ENCODE measurements at regions not wholly inside any gene's neighbourhood (a gene's known extent, or its start where the extent isn't known, plus 50 kb on each side); places are given as distances from the start of the nearest gene placed in this dataset.
A peak's percentile ranks its signal among the peaks of the same experiment; 100 is the strongest.

GRCh38 chr10:31166606-31167005 lies 134.9 kb upstream of the ZNF438 start:
- no peak for TF ChIP-seq EZH2 (IDR thresholded peaks at IDR 0.05; ENCODE audit: insufficient read depth, low read length)
- TF ChIP-seq, protein P1, sequence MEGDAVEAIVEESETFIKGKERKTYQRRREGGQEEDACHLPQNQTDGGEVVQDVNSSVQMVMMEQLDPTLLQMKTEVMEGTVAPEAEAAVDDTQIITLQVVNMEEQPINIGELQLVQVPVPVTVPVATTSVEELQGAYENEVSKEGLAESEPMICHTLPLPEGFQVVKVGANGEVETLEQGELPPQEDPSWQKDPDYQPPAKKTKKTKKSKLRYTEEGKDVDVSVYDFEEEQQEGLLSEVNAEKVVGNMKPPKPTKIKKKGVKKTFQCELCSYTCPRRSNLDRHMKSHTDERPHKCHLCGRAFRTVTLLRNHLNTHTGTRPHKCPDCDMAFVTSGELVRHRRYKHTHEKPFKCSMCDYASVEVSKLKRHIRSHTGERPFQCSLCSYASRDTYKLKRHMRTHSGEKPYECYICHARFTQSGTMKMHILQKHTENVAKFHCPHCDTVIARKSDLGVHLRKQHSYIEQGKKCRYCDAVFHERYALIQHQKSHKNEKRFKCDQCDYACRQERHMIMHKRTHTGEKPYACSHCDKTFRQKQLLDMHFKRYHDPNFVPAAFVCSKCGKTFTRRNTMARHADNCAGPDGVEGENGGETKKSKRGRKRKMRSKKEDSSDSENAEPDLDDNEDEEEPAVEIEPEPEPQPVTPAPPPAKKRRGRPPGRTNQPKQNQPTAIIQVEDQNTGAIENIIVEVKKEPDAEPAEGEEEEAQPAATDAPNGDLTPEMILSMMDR (IDR thresholded peaks at IDR 0.05; ENCODE audit: insufficient read depth, low read depth, low read length): no peak
- Histone ChIP-seq H3K27me3 (ENCODE audit: insufficient read depth, low read length) (no peaks in the 10 kb centered on the region), H3K4me1 (ENCODE audit: insufficient read depth, low read length) (no peaks in the 10 kb centered on the region), H3K4me2 (ENCODE audit: low read length) (no peak overlapping the region), H3K36me3 (ENCODE audit: insufficient read depth, low read length) (no peaks in the 10 kb centered on the region), H3K27ac (ENCODE audit: low read depth, low read length) (no peak overlapping the region), H2AFZ (ENCODE audit: low read depth, low read length) (no peak overlapping the region), H3K9me3 (ENCODE audit: insufficient read depth, low read depth, low read length) (peaks cover 3% of the 10 kb centered on the region), H3K79me2 (ENCODE audit: insufficient read depth, low read length) (no peaks in the 10 kb centered on the region), H4K20me1 (ENCODE audit: insufficient read depth, low read length) (no peaks in the 10 kb centered on the region), H3K9ac (ENCODE audit: low read length) (no peak overlapping the region), H3K4me3 (ENCODE audit: insufficient read depth, low read depth, low read length) (no peak overlapping the region)
- Mint-ChIP-seq H3K36me3 (ENCODE audit: low read depth, unreplicated experiment) (no peaks in the 10 kb centered on the region), H3K4me3 (ENCODE audit: unreplicated experiment) (no peak overlapping the region), H3K27me3 (ENCODE audit: low read depth, unreplicated experiment) (no peaks in the 10 kb centered on the region), H3K4me1 (ENCODE audit: low read depth, unreplicated experiment) (peaks cover 2% of the 10 kb centered on the region), H3K27ac (ENCODE audit: unreplicated experiment) (no peak overlapping the region), H3K9me3 (ENCODE audit: unreplicated experiment) (peaks cover 2% of the 10 kb centered on the region)
- DNase-seq (ENCODE audit: low read depth): no peak
- no peak for FAIRE-seq

GRCh38 chr10:31170636-31171035 lies 139.0 kb upstream of the ZNF438 start:
- Histone ChIP-seq H3K4me3 (ENCODE audit: insufficient read depth, low read depth, low read length) (no peak overlapping the region), H3K27ac (ENCODE audit: low read depth, low read length) (no peak overlapping the region), H3K4me1 (ENCODE audit: insufficient read depth, low read length) (no peaks in the 10 kb centered on the region), H3K27me3 (ENCODE audit: insufficient read depth, low read length) (no peaks in the 10 kb centered on the region), H4K20me1 (ENCODE audit: insufficient read depth, low read length) (no peaks in the 10 kb centered on the region), H2AFZ (ENCODE audit: low read depth, low read length) (no peak overlapping the region), H3K79me2 (ENCODE audit: insufficient read depth, low read length) (no peaks in the 10 kb centered on the region), H3K36me3 (ENCODE audit: insufficient read depth, low read length) (no peaks in the 10 kb centered on the region), H3K9ac (ENCODE audit: low read length) (no peak overlapping the region), H3K4me2 (ENCODE audit: low read length) (no peak overlapping the region), H3K9me3 (ENCODE audit: insufficient read depth, low read depth, low read length) (peaks cover 4% of the 10 kb centered on the region)
- H3K27ac Mint-ChIP-seq (ENCODE audit: unreplicated experiment): no peak overlapping the region
- no peaks in the 10 kb centered on the region for H3K4me1 Mint-ChIP-seq (ENCODE audit: low read depth, unreplicated experiment)
- H3K4me3 Mint-ChIP-seq (ENCODE audit: unreplicated experiment): no peak overlapping the region
- DNase-seq (ENCODE audit: low read depth) (no peak), FAIRE-seq (peak; percentile 23)
- no peak for TF ChIP-seq EZH2 (IDR thresholded peaks at IDR 0.05; ENCODE audit: insufficient read depth, low read length)
- TF ChIP-seq, protein P1 (IDR thresholded peaks at IDR 0.05; ENCODE audit: insufficient read depth, low read depth, low read length): no peak
- H3K27me3 Mint-ChIP-seq (ENCODE audit: low read depth, unreplicated experiment): no peaks in the 10 kb centered on the region
- H3K36me3 Mint-ChIP-seq (ENCODE audit: low read depth, unreplicated experiment): no peaks in the 10 kb centered on the region
- peaks cover 13% of the 10 kb centered on the region for H3K9me3 Mint-ChIP-seq (ENCODE audit: unreplicated experiment)

DNA sequence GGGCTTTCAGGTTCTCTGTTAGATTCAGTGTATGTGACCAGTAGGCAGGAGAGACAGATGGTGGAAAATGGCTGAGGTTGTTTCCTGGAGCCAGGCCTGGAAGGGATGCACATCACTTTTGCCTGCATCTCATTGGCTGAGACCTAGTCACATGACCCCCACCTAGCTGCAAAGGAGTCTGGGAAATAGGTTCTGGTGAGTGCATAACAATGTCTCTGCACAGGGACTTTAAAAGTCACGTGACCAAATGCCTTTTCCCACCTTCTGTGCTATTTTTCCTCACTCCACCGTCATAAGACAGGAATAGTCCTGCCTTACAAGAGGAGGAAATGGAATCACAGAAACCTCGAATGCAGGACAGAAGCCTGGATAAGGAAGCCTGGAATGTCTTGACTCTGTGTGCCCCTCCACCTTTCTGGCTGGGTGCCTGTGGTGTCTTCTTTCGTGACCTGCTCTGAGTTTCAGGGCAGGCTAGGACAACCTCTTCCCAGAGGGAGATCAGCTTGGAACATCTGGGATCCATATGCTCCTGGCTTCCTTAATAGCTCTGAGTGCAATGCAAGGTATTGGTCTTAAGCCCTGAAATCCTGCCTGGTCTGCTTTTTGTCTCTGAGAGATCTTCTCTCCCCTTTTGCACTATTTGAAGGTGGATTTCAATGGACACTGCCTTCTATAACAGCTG lies 139.9 kb upstream of the ZNF438 start:
- Histone ChIP-seq H3K36me3 (ENCODE audit: insufficient read depth, low read length) (no peaks in the 10 kb centered on the region), H2AFZ (ENCODE audit: low read depth, low read length) (no peak overlapping the region), H3K4me1 (ENCODE audit: insufficient read depth, low read length) (no peaks in the 10 kb centered on the region), H3K9ac (ENCODE audit: low read length) (no peak overlapping the region), H3K4me3 (ENCODE audit: insufficient read depth, low read depth, low read length) (no peak overlapping the region), H3K9me3 (ENCODE audit: insufficient read depth, low read depth, low read length) (peaks cover 4% of the 10 kb centered on the region), H4K20me1 (ENCODE audit: insufficient read depth, low read length) (no peaks in the 10 kb centered on the region), H3K27me3 (ENCODE audit: insufficient read depth, low read length) (no peaks in the 10 kb centered on the region), H3K27ac (ENCODE audit: low read depth, low read length) (no peak overlapping the region), H3K4me2 (ENCODE audit: low read length) (no peak overlapping the region), H3K79me2 (ENCODE audit: insufficient read depth, low read length) (no peaks in the 10 kb centered on the region)
- FAIRE-seq (no peak), DNase-seq (ENCODE audit: low read depth) (peak; percentile 17)
- H3K4me3 Mint-ChIP-seq (ENCODE audit: unreplicated experiment): no peak overlapping the region
- H3K9me3 Mint-ChIP-seq (ENCODE audit: unreplicated experiment): peaks cover 15% of the 10 kb centered on the region
- H3K36me3 Mint-ChIP-seq (ENCODE audit: low read depth, unreplicated experiment): no peaks in the 10 kb centered on the region
- H3K4me1 Mint-ChIP-seq (ENCODE audit: low read depth, unreplicated experiment): no peaks in the 10 kb centered on the region
- H3K27me3 Mint-ChIP-seq (ENCODE audit: low read depth, unreplicated experiment): no peaks in the 10 kb centered on the region
- no peak overlapping the region for H3K27ac Mint-ChIP-seq (ENCODE audit: unreplicated experiment)
- TF ChIP-seq, protein P1 (IDR thresholded peaks at IDR 0.05; ENCODE audit: insufficient read depth, low read depth, low read length): no peak

Measured in astrocyte (in vitro differentiated cells and primary cell).